OCI-LY7 (cell line): ENCODE measurements at regions not wholly inside any gene's neighbourhood (a gene's known extent, or its start where the extent isn't known, plus 50 kb on each side); places are given as distances from the start of the nearest gene placed in this dataset.

ENCODE experiments used
- EZH2phosphoT487 ChIP-seq: fragments of 200-600 bp; sonication (generic); IDR thresholded peaks from 2 replicates; pipeline ENCODE4 v1.6.1; 2018; ENCODE audit warnings: low read depth, borderline replicate concordance, mild to moderate bottlenecking, mixed run types, antibody characterized with exemption, low read length, moderate library complexity, mixed read lengths
- TF ChIP-seq, protein P1 (sequence below): fragments of 200-600 bp; sonication (generic); conservative IDR thresholded peaks from 2 replicates; pipeline ENCODE4 v1.5.1; 2014; ENCODE audit warnings: mild to moderate bottlenecking, antibody characterized with exemption, low read length, moderate library complexity, mixed read lengths

GRCh38 chr13:70275841-70276240, 167.6 kb upstream of the KLHL1 start:
- TF ChIP-seq, protein P1, sequence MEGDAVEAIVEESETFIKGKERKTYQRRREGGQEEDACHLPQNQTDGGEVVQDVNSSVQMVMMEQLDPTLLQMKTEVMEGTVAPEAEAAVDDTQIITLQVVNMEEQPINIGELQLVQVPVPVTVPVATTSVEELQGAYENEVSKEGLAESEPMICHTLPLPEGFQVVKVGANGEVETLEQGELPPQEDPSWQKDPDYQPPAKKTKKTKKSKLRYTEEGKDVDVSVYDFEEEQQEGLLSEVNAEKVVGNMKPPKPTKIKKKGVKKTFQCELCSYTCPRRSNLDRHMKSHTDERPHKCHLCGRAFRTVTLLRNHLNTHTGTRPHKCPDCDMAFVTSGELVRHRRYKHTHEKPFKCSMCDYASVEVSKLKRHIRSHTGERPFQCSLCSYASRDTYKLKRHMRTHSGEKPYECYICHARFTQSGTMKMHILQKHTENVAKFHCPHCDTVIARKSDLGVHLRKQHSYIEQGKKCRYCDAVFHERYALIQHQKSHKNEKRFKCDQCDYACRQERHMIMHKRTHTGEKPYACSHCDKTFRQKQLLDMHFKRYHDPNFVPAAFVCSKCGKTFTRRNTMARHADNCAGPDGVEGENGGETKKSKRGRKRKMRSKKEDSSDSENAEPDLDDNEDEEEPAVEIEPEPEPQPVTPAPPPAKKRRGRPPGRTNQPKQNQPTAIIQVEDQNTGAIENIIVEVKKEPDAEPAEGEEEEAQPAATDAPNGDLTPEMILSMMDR: no peak
- TF ChIP-seq EZH2phosphoT487: no peak
